CD14-positive monocyte (primary cell): ENCODE measurements at regions not wholly inside any gene's neighbourhood (a gene's known extent, or its start where the extent isn't known, plus 50 kb on each side); places are given as distances from the start of the nearest gene placed in this dataset.

Experiments used
- DNase-seq, 3 donors: peaks; one replicate each; pipeline ENCODE4 v3.0.0-alpha.2; 2011 to 2022
- H2AFZ ChIP-seq: 2 replicates; pipeline ENCODE4 v1.6.0; 2012; ENCODE audit warnings: mild to moderate bottlenecking, low read depth, low read length, inconsistent platforms; ENCODE audit not compliant: insufficient read depth, poor library complexity, severe bottlenecking
- H3K27ac ChIP-seq, 2 donors: 1 replicate in 1 of 2; 2 replicates in 1 of 2; pipeline ENCODE4 v1.5.1; 2012 to 2013; ENCODE audit warnings: low read length in 2 of 2, control low read depth in 1 of 2, inconsistent platforms in 1 of 2, low read depth in 1 of 2, mild to moderate bottlenecking in 1 of 2
- H3K27me3 ChIP-seq, 2 donors: one replicate each; pipeline versions ENCODE4 v1.6.0 to v1.6.1; 2011 to 2013; ENCODE audit warnings: low read length in 2 of 2; ENCODE audit not compliant: control insufficient read depth in 2 of 2, insufficient read depth in 2 of 2
- H3K36me3 ChIP-seq, 2 donors: replicated peaks in 1 of 2; 1 replicate in 1 of 2; 2 replicates in 1 of 2; pipeline versions ENCODE4 v1.5.1 to v1.6.1; 2012 to 2013; ENCODE audit warnings: low read length in 2 of 2, control low read depth in 1 of 2, inconsistent platforms in 1 of 2, mild to moderate bottlenecking in 1 of 2; ENCODE audit not compliant: insufficient read depth in 2 of 2, control insufficient read depth in 1 of 2
- H3K4me1 ChIP-seq, 2 donors: 1 replicate in 1 of 2; 2 replicates in 1 of 2; pipeline versions ENCODE4 v1.5.1 to v1.6.1; 2012 to 2013; ENCODE audit warnings: low read length in 2 of 2, control low read depth in 1 of 2, inconsistent platforms in 1 of 2, mild to moderate bottlenecking in 1 of 2, moderate library complexity in 1 of 2; ENCODE audit not compliant: insufficient read depth in 2 of 2, control insufficient read depth in 1 of 2
- H3K4me2 ChIP-seq: replicated peaks from 2 replicates; pipeline ENCODE3; 2012; ENCODE audit warnings: low read length, moderate library complexity, mild to moderate bottlenecking; ENCODE audit not compliant: poor library complexity, severe bottlenecking; ENCODE audit errors: extremely low read depth
- H3K4me3 ChIP-seq, 3 experiments: fragments of 200-600 bp in 1 of 3; sonication (generic) in 1 of 3; replicated peaks in 1 of 3; 1 replicate in 2 of 3; 2 replicates in 1 of 3; pipeline ENCODE4 v1.5.1; 2011 to 2013; ENCODE audit warnings: low read length in 3 of 3, mild to moderate bottlenecking in 3 of 3, control low read depth in 2 of 3, low read depth in 2 of 3, inconsistent platforms in 1 of 3, moderate library complexity in 1 of 3
- H3K79me2 ChIP-seq: 2 replicates; pipeline ENCODE4 v1.6.0; 2012; ENCODE audit warnings: mild to moderate bottlenecking, control low read depth, inconsistent platforms, low read length, moderate library complexity; ENCODE audit not compliant: insufficient read depth
- H3K9ac ChIP-seq: 2 replicates; pipeline ENCODE4 v1.6.0; 2017; ENCODE audit warnings: low read length, mild to moderate bottlenecking; ENCODE audit not compliant: insufficient read depth, poor library complexity, severe bottlenecking
- H3K9me3 ChIP-seq, 2 donors: replicated peaks in 1 of 2; 1 replicate in 1 of 2; 2 replicates in 1 of 2; pipeline versions ENCODE4 v1.5.1 to v1.6.1; 2012 to 2013; ENCODE audit warnings: low read length in 2 of 2, control low read depth in 1 of 2; ENCODE audit not compliant: control insufficient read depth in 1 of 2, insufficient read depth in 1 of 2
- H4K20me1 ChIP-seq: 2 replicates; pipeline ENCODE4 v1.6.0; 2012; ENCODE audit warnings: mild to moderate bottlenecking, low read length, control low read depth, moderate library complexity; ENCODE audit not compliant: insufficient read depth
- H3K27ac Mint-ChIP-seq, 7 donors: one replicate each; pipeline ENCODE4 v1.8.0; 2020; ENCODE audit warnings: mild to moderate bottlenecking in 7 of 7, mixed read lengths in 7 of 7, moderate library complexity in 6 of 7, inconsistent platforms in 2 of 7
- H3K27me3 Mint-ChIP-seq, 3 donors: one replicate each; pipeline ENCODE4 v1.8.0; 2021 to 2022; ENCODE audit warnings: low read depth in 3 of 3, mild to moderate bottlenecking in 3 of 3, mixed read lengths in 3 of 3, moderate library complexity in 3 of 3, inconsistent platforms in 1 of 3
- H3K36me3 Mint-ChIP-seq, 2 donors: one replicate each; pipeline ENCODE4 v1.8.0; 2020; ENCODE audit warnings: mixed read lengths in 2 of 2, inconsistent platforms in 1 of 2, mild to moderate bottlenecking in 1 of 2
- H3K4me1 Mint-ChIP-seq: one replicate; pipeline ENCODE4 v1.8.0; 2020; ENCODE audit warnings: mild to moderate bottlenecking, mixed read lengths
- H3K4me3 Mint-ChIP-seq, 2 donors: one replicate each; pipeline ENCODE4 v1.8.0; 2020; ENCODE audit warnings: mild to moderate bottlenecking in 2 of 2, mixed read lengths in 2 of 2, moderate library complexity in 1 of 2
- H3K9me3 Mint-ChIP-seq, 7 donors: one replicate each; pipeline ENCODE4 v1.8.0; 2020 to 2022; ENCODE audit warnings: mixed read lengths in 7 of 7, mild to moderate bottlenecking in 6 of 7, moderate library complexity in 6 of 7, inconsistent platforms in 2 of 7
- WGBS: methylation state at CpG from one replicate; pipeline ENCODE4 v1.1.5; 2013; ENCODE audit warnings: missing lambda C conversion rate; ENCODE audit not compliant: insufficient coverage; 5-methylcytosine and 5-hydroxymethylcytosine counted together
- intact Hi-C, 2 donors: fragments of 100-400 bp; cut with micrococcal nuclease; formaldehyde crosslinking; loops; one replicate each; pipeline versions ENCODE4 v1.15.0 to v1.15.1; 2023
- TF ChIP-seq, protein P1 (sequence below): fragments of 200-600 bp; IDR thresholded peaks from one replicate; pipeline ENCODE4 v1.8.0; 2022; ENCODE audit warnings: antibody characterized with exemption, mild to moderate bottlenecking

DNA sequence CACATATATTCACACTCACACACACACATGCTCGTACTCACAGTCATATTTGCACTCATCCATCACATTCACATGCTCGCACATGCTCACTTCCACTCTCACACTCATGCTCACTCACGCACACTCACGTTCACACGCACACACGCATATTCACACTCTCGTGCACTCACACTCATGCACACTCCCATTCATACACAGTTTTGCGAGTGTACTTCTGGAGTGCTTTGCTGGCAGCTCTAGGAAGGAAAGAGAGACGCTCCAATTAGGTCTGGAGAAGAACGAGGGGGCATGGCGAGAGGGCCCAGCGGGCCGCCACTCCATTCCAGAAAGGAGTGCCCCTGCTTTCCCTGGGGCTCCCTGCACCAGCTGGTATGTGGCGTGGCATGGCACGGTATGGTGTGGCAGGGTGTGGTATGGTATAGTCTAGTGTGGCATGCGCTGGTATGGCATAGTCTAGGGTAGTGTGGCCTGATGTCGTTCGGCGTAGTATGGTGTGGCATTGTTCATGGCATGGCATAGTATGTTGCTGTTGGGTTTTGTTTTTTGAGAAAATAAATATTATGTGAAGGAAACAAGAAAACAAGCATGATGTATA is 216.8 kb upstream of the CDYL start:
- H3K4me3 Mint-ChIP-seq: no peak overlapping the region
- TF ChIP-seq, protein P1, sequence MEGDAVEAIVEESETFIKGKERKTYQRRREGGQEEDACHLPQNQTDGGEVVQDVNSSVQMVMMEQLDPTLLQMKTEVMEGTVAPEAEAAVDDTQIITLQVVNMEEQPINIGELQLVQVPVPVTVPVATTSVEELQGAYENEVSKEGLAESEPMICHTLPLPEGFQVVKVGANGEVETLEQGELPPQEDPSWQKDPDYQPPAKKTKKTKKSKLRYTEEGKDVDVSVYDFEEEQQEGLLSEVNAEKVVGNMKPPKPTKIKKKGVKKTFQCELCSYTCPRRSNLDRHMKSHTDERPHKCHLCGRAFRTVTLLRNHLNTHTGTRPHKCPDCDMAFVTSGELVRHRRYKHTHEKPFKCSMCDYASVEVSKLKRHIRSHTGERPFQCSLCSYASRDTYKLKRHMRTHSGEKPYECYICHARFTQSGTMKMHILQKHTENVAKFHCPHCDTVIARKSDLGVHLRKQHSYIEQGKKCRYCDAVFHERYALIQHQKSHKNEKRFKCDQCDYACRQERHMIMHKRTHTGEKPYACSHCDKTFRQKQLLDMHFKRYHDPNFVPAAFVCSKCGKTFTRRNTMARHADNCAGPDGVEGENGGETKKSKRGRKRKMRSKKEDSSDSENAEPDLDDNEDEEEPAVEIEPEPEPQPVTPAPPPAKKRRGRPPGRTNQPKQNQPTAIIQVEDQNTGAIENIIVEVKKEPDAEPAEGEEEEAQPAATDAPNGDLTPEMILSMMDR: no peak
- no peaks in the 10 kb centered on the region for H3K27me3 ChIP-seq
- H3K4me2 ChIP-seq: no peak overlapping the region
- no peak overlapping the region for H2AFZ ChIP-seq
- peaks cover 0 to 4% (median 0%) of the 10 kb centered on the region in 7 donors for H3K9me3 Mint-ChIP-seq
- intact Hi-C loops: no loop called here
- H3K79me2 ChIP-seq: no peaks in the 10 kb centered on the region
- no peaks in the 10 kb centered on the region for H3K9me3 ChIP-seq
- no peaks in the 10 kb centered on the region for H3K4me1 ChIP-seq
- peaks cover 7% of the 10 kb centered on the region for H3K4me1 Mint-ChIP-seq
- 98% methylated on average over 12 of the region's 19 CpGs for WGBS
- no peak overlapping the region for H3K9ac ChIP-seq
- no peaks in the 10 kb centered on the region for H4K20me1 ChIP-seq
- H3K27ac ChIP-seq: no peak overlapping the region
- DNase-seq: no peak
- no peak overlapping the region for H3K27ac Mint-ChIP-seq
- H3K4me3 ChIP-seq: no peak overlapping the region
- no peaks in the 10 kb centered on the region for H3K36me3 ChIP-seq
- peaks cover 1 to 6% (median 2%) of the 10 kb centered on the region in 3 donors for H3K27me3 Mint-ChIP-seq
- H3K36me3 Mint-ChIP-seq: no peaks in the 10 kb centered on the region

DNA sequence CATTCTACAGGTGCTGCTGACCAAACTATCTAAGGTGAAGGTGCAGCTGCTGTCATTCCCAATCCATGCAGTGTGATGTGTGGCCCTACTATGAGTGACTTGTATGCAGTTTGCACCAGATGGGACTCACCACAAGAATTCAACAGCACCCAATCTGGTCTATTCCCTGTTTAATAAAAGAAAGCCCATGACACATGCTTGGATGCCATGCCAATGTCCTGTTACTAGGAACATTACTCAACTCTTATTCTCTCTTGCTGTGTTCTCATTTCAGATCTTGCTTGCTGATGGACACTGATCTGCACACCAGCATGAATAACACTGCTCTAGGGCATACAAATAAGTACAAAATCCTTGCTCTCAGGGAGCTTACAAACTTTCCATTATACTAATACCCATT is 221.6 kb upstream of the CDYL start:
- Mint-ChIP-seq H3K9me3 (peaks cover 0 to 16% (median 3%) of the 10 kb centered on the region in 7 donors), H3K4me1 (no peaks in the 10 kb centered on the region), H3K27ac (no peak overlapping the region), H3K27me3 (peaks cover 0 to 6% (median 4%) of the 10 kb centered on the region in 3 donors), H3K36me3 (no peaks in the 10 kb centered on the region), H3K4me3 (no peak overlapping the region)
- DNase-seq: no peak
- Histone ChIP-seq H3K79me2 (no peaks in the 10 kb centered on the region), H3K9ac (no peak overlapping the region), H3K36me3 (no peaks in the 10 kb centered on the region), H3K9me3 (peaks cover 6 to 9% of the 10 kb centered on the region in 2 donors), H3K4me1 (no peaks in the 10 kb centered on the region), H3K4me2 (no peak overlapping the region), H3K4me3 (no peak overlapping the region), H2AFZ (no peak overlapping the region), H3K27me3 (no peaks in the 10 kb centered on the region), H4K20me1 (no peaks in the 10 kb centered on the region), H3K27ac (no peak overlapping the region)
- TF ChIP-seq, protein P1: no peak
- intact Hi-C loops: no loop called here
